CD4-positive, alpha-beta T cell (primary cell): ENCODE measurements at regions not wholly inside any gene's neighbourhood (a gene's known extent, or its start where the extent isn't known, plus 50 kb on each side); places are given as distances from the start of the nearest gene placed in this dataset.

Experiments used
- ATAC-seq: fragments of 200-7000 bp; cut with Tn5 transposase; one replicate; pipeline ENCODE4 v1.10.0; 2022; ENCODE audit warnings: mild to moderate bottlenecking; ENCODE audit not compliant: poor library complexity
- CTCF ChIA-PET: fragments of 350-600 bp; sonication (Branson Sonifier 250); formaldehyde crosslinking; loops from one replicate; lab custom pipeline; 2021; ENCODE audit warnings: antibody characterized with exemption, inconsistent platforms; lab: Charles Lee
- POLR2A ChIA-PET: fragments of 350-600 bp; sonication (Branson Sonifier 250); formaldehyde crosslinking; loops from one replicate; lab custom pipeline; 2021; ENCODE audit warnings: antibody characterized with exemption, inconsistent platforms; lab: Charles Lee
- DNase-seq, 14 experiments: peaks; one replicate each; pipeline ENCODE4 v3.0.0-alpha.2; 2013 to 2020; ENCODE audit warnings: mixed read lengths in 2 of 14
- H3K27ac ChIP-seq, 2 donors: one replicate each; pipeline versions ENCODE4 v1.5.1 to v1.7.0; 2013; ENCODE audit warnings: low read length in 2 of 2, low read depth in 1 of 2, mild to moderate bottlenecking in 1 of 2
- H3K27me3 ChIP-seq, 2 experiments: 1 replicate in 1 of 2; 2 replicates in 1 of 2; pipeline versions ENCODE4 v1.6.1 to v1.7.0; 2013; ENCODE audit warnings: low read length in 2 of 2, control low read depth in 1 of 2, mild to moderate bottlenecking in 1 of 2, moderate library complexity in 1 of 2; ENCODE audit not compliant: insufficient read depth in 2 of 2, control insufficient read depth in 1 of 2
- H3K36me3 ChIP-seq: one replicate; pipeline ENCODE4 v1.6.1; 2013; ENCODE audit warnings: low read length, control low read depth; ENCODE audit not compliant: insufficient read depth
- H3K4me1 ChIP-seq: one replicate; pipeline ENCODE4 v1.6.1; 2013; ENCODE audit warnings: low read length, control low read depth; ENCODE audit not compliant: insufficient read depth
- H3K4me3 ChIP-seq: one replicate; pipeline ENCODE4 v1.5.1; 2013; ENCODE audit warnings: mild to moderate bottlenecking, low read length, moderate library complexity
- H3K9me3 ChIP-seq, 2 experiments: 1 replicate in 1 of 2; 2 replicates in 1 of 2; pipeline versions ENCODE4 v1.6.1 to v1.7.0; 2013; ENCODE audit warnings: low read length in 2 of 2, mild to moderate bottlenecking in 2 of 2, control low read depth in 1 of 2, moderate library complexity in 1 of 2; ENCODE audit not compliant: control insufficient read depth in 1 of 2, insufficient read depth in 1 of 2
- H3K27ac Mint-ChIP-seq: one replicate; pipeline ENCODE4 v1.8.0; 2020; ENCODE audit warnings: mixed read lengths
- H3K27me3 Mint-ChIP-seq: one replicate; pipeline ENCODE4 v1.8.0; 2021; ENCODE audit warnings: mixed read lengths
- H3K36me3 Mint-ChIP-seq: one replicate; pipeline ENCODE4 v1.8.0; 2021; ENCODE audit warnings: low read depth, mixed read lengths
- H3K4me1 Mint-ChIP-seq: one replicate; pipeline ENCODE4 v1.8.0; 2021; ENCODE audit warnings: low read depth, mixed read lengths
- H3K4me3 Mint-ChIP-seq: one replicate; pipeline ENCODE4 v1.8.0; 2020; ENCODE audit warnings: mild to moderate bottlenecking, mixed read lengths
- H3K9me3 Mint-ChIP-seq: one replicate; pipeline ENCODE4 v1.8.0; 2020; ENCODE audit warnings: mixed read lengths
- intact Hi-C, 2 experiments: fragments of 100-400 bp; cut with DNase I in 1 of 2; cut with micrococcal nuclease in 1 of 2; formaldehyde crosslinking; loops; one replicate each; pipeline versions ENCODE4 v1.15.1 to v1.9.0; 2023 to 2025; cut with DNase I, micrococcal nuclease
- TF ChIP-seq, protein P1 (sequence below): fragments of 200-600 bp; IDR thresholded peaks from one replicate; pipeline ENCODE4 v1.8.0; 2022; ENCODE audit warnings: antibody characterized with exemption, mild to moderate bottlenecking

DNA sequence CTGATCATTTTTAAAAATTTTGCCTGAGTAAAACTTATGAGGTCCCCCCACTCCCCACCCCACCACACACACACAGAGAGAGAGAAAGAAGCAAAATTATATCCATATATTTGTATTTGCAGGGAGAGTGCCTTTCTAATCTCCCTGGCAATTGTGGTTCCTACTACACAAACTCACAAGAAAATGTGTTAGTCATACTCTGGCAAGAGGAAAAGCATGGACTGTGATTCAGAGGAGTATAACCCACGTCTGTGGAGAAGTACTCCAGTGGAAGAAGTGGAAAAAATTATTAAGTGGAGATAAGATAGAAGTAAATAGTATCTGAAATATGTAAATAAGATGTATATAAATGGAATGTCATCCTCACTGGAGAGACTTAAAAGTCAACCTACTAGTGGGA, 114.0 kb downstream of the DSEL start:
- no peaks in the 10 kb centered on the region for H3K4me1 ChIP-seq
- ATAC-seq (no peak), DNase-seq (no peak)
- intact Hi-C loops, result no loop called here
- TF ChIP-seq, protein P1, sequence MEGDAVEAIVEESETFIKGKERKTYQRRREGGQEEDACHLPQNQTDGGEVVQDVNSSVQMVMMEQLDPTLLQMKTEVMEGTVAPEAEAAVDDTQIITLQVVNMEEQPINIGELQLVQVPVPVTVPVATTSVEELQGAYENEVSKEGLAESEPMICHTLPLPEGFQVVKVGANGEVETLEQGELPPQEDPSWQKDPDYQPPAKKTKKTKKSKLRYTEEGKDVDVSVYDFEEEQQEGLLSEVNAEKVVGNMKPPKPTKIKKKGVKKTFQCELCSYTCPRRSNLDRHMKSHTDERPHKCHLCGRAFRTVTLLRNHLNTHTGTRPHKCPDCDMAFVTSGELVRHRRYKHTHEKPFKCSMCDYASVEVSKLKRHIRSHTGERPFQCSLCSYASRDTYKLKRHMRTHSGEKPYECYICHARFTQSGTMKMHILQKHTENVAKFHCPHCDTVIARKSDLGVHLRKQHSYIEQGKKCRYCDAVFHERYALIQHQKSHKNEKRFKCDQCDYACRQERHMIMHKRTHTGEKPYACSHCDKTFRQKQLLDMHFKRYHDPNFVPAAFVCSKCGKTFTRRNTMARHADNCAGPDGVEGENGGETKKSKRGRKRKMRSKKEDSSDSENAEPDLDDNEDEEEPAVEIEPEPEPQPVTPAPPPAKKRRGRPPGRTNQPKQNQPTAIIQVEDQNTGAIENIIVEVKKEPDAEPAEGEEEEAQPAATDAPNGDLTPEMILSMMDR, result no peak
- H3K27me3 Mint-ChIP-seq, result peaks cover 5% of the 10 kb centered on the region
- H3K27ac ChIP-seq, result no peak overlapping the region
- ChIA-PET POLR2A (no interaction called here), CTCF (no interaction called here)
- peaks cover 3% of the 10 kb centered on the region for H3K9me3 Mint-ChIP-seq
- no peaks in the 10 kb centered on the region for H3K36me3 Mint-ChIP-seq
- H3K9me3 ChIP-seq, result no peaks in the 10 kb centered on the region
- no peak overlapping the region for H3K4me3 ChIP-seq
- no peak overlapping the region for H3K27ac Mint-ChIP-seq
- H3K27me3 ChIP-seq, result no peaks in the 10 kb centered on the region
- H3K4me3 Mint-ChIP-seq, result no peak overlapping the region
- no peaks in the 10 kb centered on the region for H3K36me3 ChIP-seq
- no peaks in the 10 kb centered on the region for H3K4me1 Mint-ChIP-seq

DNA sequence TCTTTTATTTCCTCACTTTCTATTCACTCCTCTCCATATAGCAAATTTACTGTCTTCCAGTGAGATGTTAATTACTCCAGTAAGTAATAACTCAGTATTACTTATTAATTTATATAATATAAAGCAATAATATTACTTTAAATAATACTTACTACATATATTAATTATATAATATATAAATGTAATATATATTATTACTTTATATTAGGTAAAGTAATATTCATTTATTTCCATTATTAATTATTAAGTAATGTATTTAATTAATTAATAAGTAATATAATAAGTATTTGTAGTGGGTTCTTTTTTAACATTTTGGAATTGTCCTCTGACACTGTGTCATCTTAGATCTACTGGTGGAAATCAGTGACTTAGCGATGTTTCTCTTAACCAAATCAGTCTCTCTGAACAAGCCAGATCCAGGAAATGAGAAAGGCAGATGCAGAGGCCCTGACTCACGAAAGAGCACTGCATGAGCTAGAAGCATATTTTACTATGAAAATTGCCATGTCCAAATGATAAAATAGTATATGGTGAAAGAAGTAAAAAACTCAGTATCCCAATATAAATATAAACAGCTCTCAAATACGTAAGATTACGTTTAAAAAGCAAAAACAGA, 115.9 kb downstream of the DSEL start:
- H3K36me3 ChIP-seq, result no peaks in the 10 kb centered on the region
- H3K4me1 ChIP-seq, result no peaks in the 10 kb centered on the region
- TF ChIP-seq, protein P1, result no peak
- DNase-seq, result no peak
- CTCF ChIA-PET, result interaction anchor here (0.6 kb wide), 1 partner anchor 86 kb away, joined by 3 read pairs; no protein-coding TSS in a partner anchor
- POLR2A ChIA-PET, result no interaction called here
- peaks cover 5% of the 10 kb centered on the region for H3K27me3 Mint-ChIP-seq
- H3K4me3 Mint-ChIP-seq, result no peak overlapping the region
- intact Hi-C loops, result no loop called here
- no peak for ATAC-seq
- H3K9me3 ChIP-seq, result no peaks in the 10 kb centered on the region
- no peak overlapping the region for H3K27ac Mint-ChIP-seq
- peaks cover 8% of the 10 kb centered on the region for H3K9me3 Mint-ChIP-seq
- H3K27me3 ChIP-seq, result no peaks in the 10 kb centered on the region
- no peaks in the 10 kb centered on the region for H3K4me1 Mint-ChIP-seq
- no peaks in the 10 kb centered on the region for H3K36me3 Mint-ChIP-seq
- no peak overlapping the region for H3K27ac ChIP-seq
- H3K4me3 ChIP-seq, result no peak overlapping the region

DNA sequence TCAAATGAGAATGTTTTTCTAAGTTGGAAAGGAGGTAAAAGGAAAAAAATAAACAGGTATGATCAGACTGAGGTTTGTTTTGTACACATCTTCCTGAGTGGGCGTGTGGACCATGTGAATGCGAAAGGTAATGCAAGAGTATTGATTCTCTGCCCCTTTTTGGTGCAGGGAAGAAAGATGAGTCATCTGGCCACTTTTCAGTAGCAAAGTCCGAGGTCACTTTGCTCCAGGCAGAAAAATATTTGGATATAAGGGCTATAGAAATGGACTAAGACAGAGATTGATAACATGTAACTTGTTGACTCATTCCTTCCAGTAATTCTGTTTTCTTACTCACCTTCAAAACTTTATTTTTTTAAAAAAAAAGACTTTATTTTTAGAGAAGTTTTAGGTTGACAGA, 130.5 kb downstream of the DSEL start:
- H3K36me3 Mint-ChIP-seq, result no peaks in the 10 kb centered on the region
- no peak for ATAC-seq
- POLR2A ChIA-PET, result no interaction called here

More for the DNA sequence above, 130.5 kb downstream of the DSEL start:
- no peak for DNase-seq
- intact Hi-C loops, result no loop called here
- CTCF ChIA-PET, result interaction anchor here (0.6 kb wide), 1 partner anchor 23 kb away, joined by 4 read pairs; no protein-coding TSS in a partner anchor
- Histone ChIP-seq H3K4me1 (no peaks in the 10 kb centered on the region), H3K27ac (no peak overlapping the region), H3K4me3 (no peak overlapping the region), H3K27me3 (no peaks in the 10 kb centered on the region), H3K9me3 (peaks cover 0 to 10% of the 10 kb centered on the region in 2 experiments), H3K36me3 (no peaks in the 10 kb centered on the region)
- H3K27me3 Mint-ChIP-seq, result peaks cover 6% of the 10 kb centered on the region
- H3K9me3 Mint-ChIP-seq, result no peaks in the 10 kb centered on the region
- no peaks in the 10 kb centered on the region for H3K4me1 Mint-ChIP-seq
- H3K27ac Mint-ChIP-seq, result no peak overlapping the region
- TF ChIP-seq, protein P1, result no peak
- H3K4me3 Mint-ChIP-seq, result no peak overlapping the region
